DND-41 (cell line): ENCODE measurements at regions not wholly inside any gene's neighbourhood (a gene's known extent, or its start where the extent isn't known, plus 50 kb on each side); places are given as distances from the start of the nearest gene placed in this dataset.
A peak's percentile ranks its signal among the peaks of the same experiment; 100 is the strongest.

Experiments used
- ATAC-seq: fragments of 200-7000 bp; cut with Tn5 transposase; 3 replicates; pipeline ENCODE4 v1.9.1; 2021; ENCODE audit warnings: low read depth; ENCODE audit not compliant: insufficient read depth
- DNase-seq: peaks from one replicate; pipeline ENCODE4 v3.0.0-alpha.2; 2020
- H2AFZ ChIP-seq: 2 replicates; pipeline ENCODE4 v1.6.0; 2012; ENCODE audit warnings: low read depth, low read length
- H3K27ac ChIP-seq: 2 replicates; pipeline ENCODE4 v1.5.1; 2012; ENCODE audit warnings: low read length, inconsistent platforms
- H3K27me3 ChIP-seq: fragments of 200-600 bp; sonication (generic); 2 replicates; pipeline ENCODE4 v1.6.0; 2012; ENCODE audit warnings: low read length, mild to moderate bottlenecking, inconsistent platforms; ENCODE audit not compliant: insufficient read depth, poor library complexity
- H3K36me3 ChIP-seq: 2 replicates; pipeline ENCODE4 v1.5.1; 2012; ENCODE audit warnings: low read length, inconsistent platforms; ENCODE audit not compliant: insufficient read depth
- H3K4me1 ChIP-seq: 2 replicates; pipeline ENCODE4 v1.5.1; 2012; ENCODE audit warnings: mild to moderate bottlenecking, low read length; ENCODE audit not compliant: insufficient read depth
- H3K4me2 ChIP-seq: 2 replicates; pipeline ENCODE4 v1.6.0; 2012; ENCODE audit warnings: mild to moderate bottlenecking, moderate library complexity, low read length, inconsistent platforms; ENCODE audit not compliant: insufficient read depth
- H3K4me3 ChIP-seq, 2 experiments: fragments of 200-600 bp in 1 of 2; shearing (Covaris generic) in 1 of 2; 2 replicates each; pipeline ENCODE4 v1.5.1; 2012 to 2016; ENCODE audit warnings: inconsistent platforms in 2 of 2, low read length in 2 of 2, mild to moderate bottlenecking in 2 of 2, low read depth in 1 of 2, moderate library complexity in 1 of 2
- H3K79me2 ChIP-seq: 2 replicates; pipeline ENCODE4 v1.6.0; 2012; ENCODE audit warnings: low read length, inconsistent platforms; ENCODE audit not compliant: insufficient read depth
- H3K9ac ChIP-seq: 2 replicates; pipeline ENCODE4 v1.6.0; 2012; ENCODE audit warnings: low read depth, mild to moderate bottlenecking, inconsistent platforms, low read length, moderate library complexity
- H3K9me3 ChIP-seq: 2 replicates; pipeline ENCODE4 v1.5.1; 2012; ENCODE audit warnings: low read length, moderate library complexity, mild to moderate bottlenecking, inconsistent platforms; ENCODE audit not compliant: insufficient read depth, severe bottlenecking
- H4K20me1 ChIP-seq: 2 replicates; pipeline ENCODE4 v1.6.0; 2012; ENCODE audit warnings: low read length; ENCODE audit not compliant: insufficient read depth
- CTCF ChIP-seq: IDR thresholded peaks from 2 replicates; pipeline ENCODE4 v1.5.1; 2012; ENCODE audit warnings: borderline replicate concordance, low read length, moderate library complexity, mild to moderate bottlenecking; ENCODE audit not compliant: poor library complexity, severe bottlenecking; ENCODE audit errors: extremely low read depth
- EZH2 ChIP-seq: IDR thresholded peaks from 3 replicates; pipeline ENCODE4 v1.6.1; 2012; ENCODE audit warnings: borderline replicate concordance, low read depth, mild to moderate bottlenecking, moderate library complexity, low read length, inconsistent platforms; ENCODE audit not compliant: severe bottlenecking

GRCh38 chr18:38611036-38611964 lies 1045.7 kb upstream of the CELF4 start:
- Histone ChIP-seq H3K27ac (no peak overlapping the region), H4K20me1 (no peaks in the 10 kb centered on the region), H3K9ac (no peak overlapping the region), H3K36me3 (no peaks in the 10 kb centered on the region), H3K9me3 (no peaks in the 10 kb centered on the region), H2AFZ (no peak overlapping the region), H3K4me3 (no peak overlapping the region), H3K79me2 (no peaks in the 10 kb centered on the region), H3K4me1 (peaks cover 6% of the 10 kb centered on the region; the same call in 1 of the 2 replicates), H3K27me3 (no peaks in the 10 kb centered on the region), H3K4me2 (no peak overlapping the region)
- no peak for TF ChIP-seq CTCF
- TF ChIP-seq EZH2: no peak
- DNase-seq (peak; percentile 37), ATAC-seq (peak; percentile 89)

- no peaks in the 10 kb centered on the region for H3K9me3 ChIP-seq
- H4K20me1 ChIP-seq: no peaks in the 10 kb centered on the region
- DNase-seq (no peak), ATAC-seq (no peak)
- H3K4me3 ChIP-seq: no peak overlapping the region
- no peak overlapping the region for H3K9ac ChIP-seq
- H3K79me2 ChIP-seq: no peaks in the 10 kb centered on the region
- no peak overlapping the region for H3K27ac ChIP-seq
- H3K4me2 ChIP-seq: no peak overlapping the region
- no peaks in the 10 kb centered on the region for H3K27me3 ChIP-seq
- peaks cover 6% of the 10 kb centered on the region; the same call in 1 of the 2 replicates for H3K4me1 ChIP-seq
- no peaks in the 10 kb centered on the region for H3K36me3 ChIP-seq
- TF ChIP-seq CTCF: no peak
- no peak overlapping the region for H2AFZ ChIP-seq
These were observed 1041.2 kb upstream of the CELF4 start for GRCh38 chr18:38606841-38607240.

GRCh38 chr18:38602341-38602740 lies 1036.7 kb upstream of the CELF4 start:
- Histone ChIP-seq H4K20me1 (no peaks in the 10 kb centered on the region), H3K36me3 (no peaks in the 10 kb centered on the region)
- no peak for ATAC-seq

More at GRCh38 chr18:38602341-38602740, 1036.7 kb upstream of the CELF4 start:
- Histone ChIP-seq H3K9ac (no peak overlapping the region), H3K9me3 (no peaks in the 10 kb centered on the region), H2AFZ (no peak overlapping the region), H3K4me2 (no peak overlapping the region), H3K79me2 (no peaks in the 10 kb centered on the region), H3K27me3 (no peaks in the 10 kb centered on the region), H3K27ac (no peak overlapping the region), H3K4me3 (no peak overlapping the region), H3K4me1 (no peaks in the 10 kb centered on the region)
- DNase-seq: no peak
- TF ChIP-seq EZH2 (no peak), CTCF (no peak)
